Stimulated activated CD4-positive, alpha-beta T cell treated with anti-CD3 and anti-CD28 coated beads, Interleukin-4, amount 100 ng/mL, for 24 hours (primary cell): ENCODE measurements at regions not wholly inside any gene's neighbourhood (a gene's known extent, or its start where the extent isn't known, plus 50 kb on each side); places are given as distances from the start of the nearest gene placed in this dataset.

Source experiments
- DNase-seq: peaks from one replicate; pipeline ENCODE4 v3.0.0-alpha.2; 2020

DNA sequence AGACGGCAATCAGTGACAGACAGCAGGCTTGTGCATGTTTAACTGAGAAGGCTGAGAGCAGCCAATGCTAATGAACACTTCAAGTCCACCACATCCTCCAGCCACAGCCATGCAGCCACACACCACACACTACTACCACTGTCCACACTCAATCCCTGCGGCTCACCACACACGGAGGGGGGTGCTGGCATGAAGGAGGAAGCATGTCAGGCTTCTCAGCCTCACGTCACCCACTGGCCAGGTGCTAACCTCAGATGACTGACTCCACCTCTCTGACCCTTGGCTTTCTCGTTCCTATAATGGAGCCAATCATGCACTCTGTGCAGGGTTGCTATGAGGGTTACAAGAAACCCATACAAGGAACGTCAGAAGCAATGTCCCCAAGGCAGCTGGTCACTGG lies 165.4 kb upstream of the RNF32 start:
- DNase-seq = no peak

DNA sequence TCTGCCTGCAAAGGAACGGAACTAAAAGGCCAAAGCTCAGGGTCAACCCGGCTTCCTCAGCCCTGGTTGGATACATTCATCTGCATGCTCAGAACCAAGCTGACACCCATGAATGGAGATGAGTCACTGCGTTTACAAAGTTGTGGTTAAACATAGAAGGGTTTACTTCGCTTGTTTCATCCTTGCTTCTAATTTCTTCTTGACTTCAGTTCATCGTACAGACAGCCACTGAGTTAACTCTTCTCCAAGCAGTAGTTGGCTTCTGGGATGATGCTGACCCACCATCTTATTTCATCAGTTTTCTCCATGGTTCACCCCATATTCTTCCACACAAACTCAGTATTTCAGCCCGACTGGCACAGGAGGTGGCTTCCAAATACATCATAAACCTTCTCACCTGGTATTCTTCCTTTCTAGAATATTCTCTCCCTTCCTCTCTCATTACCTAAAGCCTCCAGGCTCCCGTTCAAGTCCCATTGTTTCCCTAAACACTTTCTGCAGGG lies 166.3 kb upstream of the RNF32 start:
- no peak for DNase-seq

DNA sequence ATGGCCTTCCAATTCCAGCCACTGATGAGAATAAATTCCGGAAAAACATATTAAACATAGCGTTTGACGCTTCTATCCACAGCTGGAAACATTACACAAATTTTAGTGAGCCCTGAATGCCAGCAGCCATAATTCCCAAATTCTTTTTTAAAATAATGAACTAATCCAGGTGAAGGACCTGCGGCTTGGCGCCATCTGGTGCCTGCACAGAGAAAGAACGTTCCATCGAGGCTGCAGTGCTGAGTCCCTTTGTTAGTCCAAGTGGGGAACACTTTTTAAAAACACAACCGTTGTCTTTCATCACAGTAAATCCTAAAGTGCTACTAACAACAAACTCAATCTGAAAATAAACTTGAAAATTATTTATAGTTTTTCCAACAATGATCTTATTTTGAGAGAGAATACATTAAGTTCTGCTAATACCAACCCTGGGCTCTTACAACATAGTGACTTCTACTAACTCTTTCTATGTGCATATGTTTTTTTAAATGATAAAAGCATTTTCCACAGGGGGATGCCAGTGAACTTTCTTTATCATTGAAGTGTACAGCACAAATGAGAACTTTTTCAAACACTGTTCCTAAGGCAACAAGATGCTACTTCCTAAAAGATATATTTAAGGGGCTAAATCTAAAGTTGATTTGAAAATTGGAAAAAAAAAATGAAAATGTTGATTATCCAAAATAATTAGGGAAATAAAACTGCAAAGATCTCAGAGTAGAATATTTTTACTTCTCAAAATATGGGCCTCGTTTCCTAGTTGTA lies 166.9 kb upstream of the RNF32 start:
- peak; percentile 10 for DNase-seq

DNA sequence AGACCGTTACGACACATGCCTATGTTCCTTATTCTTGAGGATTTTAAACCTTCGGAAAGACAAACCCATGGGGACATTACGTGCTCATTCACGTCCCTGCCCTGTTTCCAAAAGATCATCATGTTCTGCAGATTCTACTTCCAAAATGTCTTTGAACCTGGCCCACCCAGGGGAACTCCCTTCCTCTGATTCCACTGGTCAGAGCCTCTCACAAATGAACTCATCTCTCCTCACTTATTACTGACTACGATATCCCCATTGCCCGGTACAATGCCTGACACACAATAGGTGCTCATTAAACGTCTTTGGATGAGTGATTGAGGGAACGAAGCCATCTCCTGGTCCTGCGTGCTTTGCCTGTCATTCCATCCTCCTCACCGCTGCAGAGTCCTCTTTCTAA lies 168.3 kb upstream of the RNF32 start:
- DNase-seq = no peak

DNA sequence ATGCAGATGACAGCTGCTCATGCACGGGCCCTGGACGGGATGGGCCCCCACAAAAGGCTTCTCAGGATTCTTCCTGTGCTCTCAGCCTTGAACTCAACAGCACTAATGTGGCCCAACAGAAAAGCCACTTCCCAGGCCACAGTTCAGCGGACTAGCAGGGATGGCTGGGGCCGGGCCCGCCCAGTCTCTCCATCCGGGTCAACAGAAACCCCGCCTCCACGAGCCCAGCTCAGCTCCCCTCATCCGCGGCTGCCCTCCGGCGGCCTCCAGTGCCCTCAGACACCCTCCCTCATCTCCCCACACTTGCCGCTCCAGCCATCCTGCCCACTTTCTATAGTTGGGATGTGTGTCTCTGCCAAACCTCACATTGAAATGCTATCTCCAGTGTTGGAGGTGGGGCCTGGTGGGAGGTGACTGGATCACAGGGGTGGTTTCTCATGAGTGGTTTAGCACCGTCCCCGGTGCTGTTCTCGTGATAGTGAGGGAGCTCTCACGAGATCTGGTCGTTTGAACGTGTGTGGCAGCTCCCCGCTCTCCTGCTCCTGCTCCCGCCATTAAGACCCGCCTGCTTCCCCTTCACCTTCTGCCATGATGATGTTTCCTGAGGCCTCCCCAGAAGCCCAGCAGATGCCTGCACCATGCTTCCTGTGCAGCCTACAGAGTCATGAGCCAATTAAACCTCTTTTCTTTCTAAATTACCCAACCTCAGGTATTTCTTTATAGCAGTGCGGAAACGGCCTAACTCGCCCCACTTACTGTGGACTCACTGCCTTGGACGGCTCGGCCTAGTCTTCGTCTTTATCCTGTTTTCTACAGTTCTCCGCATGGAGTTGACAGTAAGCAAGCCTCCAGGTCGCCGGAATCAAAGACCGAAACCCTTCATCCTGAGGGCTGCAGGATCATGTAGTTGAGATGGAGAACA lies 169.9 kb upstream of the RNF32 start:
- no peak for DNase-seq

DNA sequence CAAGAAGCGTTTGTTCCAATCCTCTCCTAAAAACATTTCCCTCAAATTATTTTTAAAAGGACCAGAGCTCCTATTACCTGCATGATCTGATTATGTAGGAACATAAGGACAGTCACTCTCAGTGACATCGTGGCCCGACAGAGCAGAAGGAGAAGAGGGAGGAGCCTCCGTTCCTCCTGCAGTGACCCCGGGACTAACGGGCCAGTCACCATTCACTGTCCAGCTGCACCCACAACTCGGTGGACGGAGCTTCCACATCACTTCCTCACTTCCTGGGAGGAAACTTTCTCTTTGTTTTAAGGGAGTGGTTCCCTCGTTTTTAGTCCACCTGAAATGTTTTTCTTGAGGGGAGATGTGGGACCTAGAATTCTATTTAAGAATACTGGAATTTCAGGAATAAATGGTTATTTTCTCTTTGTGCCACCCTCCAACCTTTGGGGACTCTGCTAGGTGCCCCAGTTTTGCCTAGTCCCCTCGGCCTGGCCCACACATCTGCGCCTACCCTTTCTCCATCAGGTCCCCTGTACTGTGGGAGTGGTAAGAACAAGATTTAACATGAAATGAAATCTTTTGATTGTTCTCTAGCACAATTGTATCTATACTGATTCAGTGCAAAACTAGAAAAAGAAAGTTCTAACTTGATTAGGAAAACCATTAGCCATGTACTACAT lies 173.5 kb upstream of the RNF32 start:
- no peak for DNase-seq

DNA sequence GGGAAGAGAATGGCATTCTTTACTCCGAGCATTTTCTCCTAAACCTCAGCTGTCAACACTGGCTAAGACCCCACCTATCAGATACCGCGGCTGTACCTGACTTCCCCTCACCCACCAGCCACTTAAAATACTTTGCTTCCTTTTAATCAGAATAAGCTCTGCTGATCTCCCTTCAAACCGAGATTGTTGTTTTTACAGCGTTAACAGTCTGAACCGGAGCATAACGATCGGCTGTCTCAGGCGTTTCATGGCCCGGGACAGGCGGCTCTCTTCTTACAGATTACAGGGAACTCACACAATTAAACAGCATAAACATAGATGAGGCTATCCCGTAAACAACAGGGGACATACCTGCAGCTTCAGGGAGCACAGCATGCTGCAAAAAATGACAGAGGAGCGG lies 174.3 kb upstream of the RNF32 start:
- DNase-seq = no peak

DNA sequence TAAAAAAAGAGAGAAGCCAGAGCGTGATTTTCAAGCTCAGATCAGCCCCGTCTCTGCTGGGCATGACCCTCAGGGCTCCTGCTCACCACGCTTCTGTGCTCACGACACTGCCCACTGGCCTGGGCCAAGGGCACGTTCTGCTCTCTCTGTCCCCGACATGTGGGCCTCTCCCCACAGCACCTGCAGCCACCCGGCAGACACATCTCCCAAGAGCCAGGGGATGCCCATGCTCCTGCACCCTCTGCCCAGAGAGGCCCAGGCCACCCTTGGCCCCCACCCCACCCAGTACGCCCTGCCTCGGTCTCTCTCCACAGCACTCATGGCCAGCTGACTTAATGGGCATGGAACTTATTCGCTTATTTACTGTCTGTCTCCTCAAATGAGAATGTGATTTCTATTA lies 175.4 kb upstream of the RNF32 start:
- no peak for DNase-seq

DNA sequence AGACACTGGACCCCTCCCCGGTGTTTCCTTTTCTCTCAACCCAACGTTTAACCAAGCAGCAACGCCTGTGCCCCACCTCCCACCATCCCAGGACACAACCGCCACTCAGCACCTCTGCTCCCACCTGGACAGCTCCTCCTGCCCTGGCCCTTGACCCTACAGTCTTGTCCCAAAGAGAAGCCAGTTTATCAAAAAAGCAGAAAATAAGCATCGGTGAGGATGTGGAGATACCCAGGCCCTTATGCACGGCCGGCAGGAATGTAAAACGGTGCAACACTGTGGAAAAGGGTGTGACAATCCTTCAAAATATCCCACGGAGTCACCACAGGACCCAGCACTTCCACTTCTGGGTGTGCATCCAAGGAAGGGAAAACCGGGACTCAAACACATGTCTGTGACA lies 176.2 kb upstream of the RNF32 start:
- no peak for DNase-seq

DNA sequence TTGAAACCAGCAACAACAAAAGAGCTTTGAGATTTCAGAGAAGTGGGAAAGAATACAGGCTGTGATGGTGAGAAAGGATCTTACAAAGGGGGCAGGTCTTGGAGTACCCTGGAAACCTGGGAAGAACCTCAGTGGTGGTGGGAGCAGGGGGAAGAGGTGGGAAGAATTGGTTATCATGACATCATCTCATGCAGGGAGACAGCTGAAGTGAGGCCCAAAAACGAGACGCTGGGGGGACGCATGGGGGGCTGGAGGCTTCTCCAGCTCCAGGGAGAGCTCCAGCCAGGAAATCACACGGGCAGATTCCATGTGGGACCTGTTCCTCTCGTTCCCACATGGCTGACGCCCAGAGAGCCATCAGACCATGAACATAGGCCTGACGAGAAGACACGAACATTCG lies 177.3 kb upstream of the RNF32 start:
- no peak for DNase-seq

DNA sequence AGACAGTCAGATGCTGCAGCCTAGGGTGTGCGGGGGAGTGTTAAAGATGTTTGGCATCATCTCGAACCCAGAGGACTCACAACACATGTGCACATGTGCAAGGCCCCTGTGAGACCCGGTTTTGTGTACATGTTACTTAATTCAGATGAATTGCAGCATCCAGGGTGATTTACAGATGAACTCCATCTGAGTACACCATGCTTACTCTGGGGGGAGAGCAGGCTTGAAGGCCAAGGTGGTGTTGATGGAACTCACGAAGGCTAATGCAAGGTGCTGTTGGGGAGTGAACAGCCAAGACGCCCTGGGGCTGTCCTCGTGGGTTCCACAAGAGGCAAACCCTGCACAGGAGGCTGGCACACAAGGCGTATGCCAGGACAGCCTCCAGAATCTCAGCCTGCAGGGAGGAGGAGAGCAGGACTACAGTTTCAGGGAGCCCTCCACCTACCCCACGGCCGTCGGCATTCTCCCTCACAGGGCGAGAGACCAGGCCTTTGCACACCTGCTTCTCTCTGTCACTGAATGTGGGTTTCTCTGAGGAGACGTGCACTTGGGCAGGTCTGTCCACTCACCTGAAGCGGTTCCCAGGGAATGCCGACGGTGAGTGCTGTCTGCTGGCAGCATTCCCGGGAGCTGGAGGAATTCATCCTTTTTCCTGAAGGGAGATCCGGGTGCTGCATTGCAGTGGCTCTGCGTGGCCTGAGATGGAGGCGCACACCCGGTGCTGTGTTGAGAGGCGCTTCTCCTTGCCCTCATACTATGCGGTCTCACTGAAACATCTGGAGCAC lies 178.5 kb upstream of the RNF32 start:
- no peak for DNase-seq

DNA sequence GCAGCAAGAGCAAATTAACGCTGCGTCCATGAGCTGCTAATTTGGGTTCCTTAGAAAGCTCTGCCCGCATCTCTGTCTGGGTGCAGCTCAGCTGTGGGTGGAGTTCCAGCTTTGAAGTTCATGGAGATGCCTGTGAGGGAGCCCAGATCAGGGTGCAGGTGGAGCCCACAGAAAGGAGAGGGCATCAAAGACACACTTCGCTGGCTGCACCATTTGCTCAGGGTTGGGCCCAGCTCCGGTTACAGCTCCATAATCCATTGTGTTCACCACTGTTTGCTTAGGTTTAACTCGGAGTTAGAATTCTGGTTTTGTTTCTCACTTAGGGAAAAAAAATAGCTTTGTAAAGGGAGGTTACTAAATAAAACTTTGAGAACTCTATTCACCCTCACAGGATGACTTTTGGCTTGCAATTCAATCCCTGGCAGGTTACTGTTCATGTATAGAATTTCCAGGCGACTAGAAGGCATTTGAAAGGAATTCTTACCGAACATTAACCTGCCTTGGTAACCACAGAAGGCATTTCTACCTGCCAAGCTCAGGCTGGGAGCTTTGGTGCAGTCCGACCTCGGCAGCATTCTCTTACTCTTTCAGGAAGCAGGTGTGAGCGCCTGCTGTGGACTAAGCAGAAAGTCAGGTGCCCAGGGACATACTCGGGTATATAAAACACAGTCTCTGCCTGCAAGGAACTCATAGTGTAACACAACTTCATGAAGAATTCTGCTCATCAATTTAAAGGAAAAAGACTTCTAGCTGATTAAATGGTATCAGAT lies 179.5 kb upstream of the RNF32 start:
- no peak for DNase-seq

DNA sequence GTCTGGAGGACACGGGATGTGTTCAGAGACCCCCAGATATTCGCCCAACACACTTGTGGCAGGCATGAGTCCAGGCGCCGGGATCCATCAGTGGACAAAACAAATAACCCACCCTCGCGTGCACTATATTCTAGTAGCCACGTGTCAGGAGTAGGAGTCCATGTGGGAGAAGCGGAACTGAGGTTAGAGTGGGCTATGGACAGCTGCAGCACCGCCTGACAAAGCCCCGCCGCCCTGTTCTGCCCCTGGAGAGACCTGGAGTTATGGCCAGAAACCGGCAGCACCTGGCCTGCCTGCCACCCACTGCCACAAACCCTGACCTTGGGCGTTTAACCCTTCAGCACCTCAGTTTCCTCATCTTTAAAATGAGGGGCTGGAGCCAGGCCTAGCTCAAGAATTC lies 181.0 kb upstream of the RNF32 start:
- DNase-seq = no peak

DNA sequence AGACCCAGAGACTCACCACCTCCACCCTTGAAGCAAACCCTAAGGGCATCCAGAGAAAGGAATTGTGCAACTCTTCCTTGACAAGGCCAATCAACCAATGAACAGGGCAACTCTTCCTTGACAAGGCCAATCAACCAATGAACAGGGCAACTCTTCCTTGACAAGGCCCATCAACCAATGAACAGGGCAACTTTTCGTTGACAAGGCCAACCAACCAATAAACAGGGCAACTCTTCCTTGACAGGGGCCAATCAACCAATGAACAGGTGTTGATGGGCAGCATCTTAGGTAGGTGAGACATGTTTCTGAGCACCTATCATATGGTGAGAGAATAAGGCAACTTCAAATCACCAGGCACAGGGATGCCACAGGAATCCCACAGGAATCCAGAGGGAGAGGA lies 181.5 kb upstream of the RNF32 start:
- no peak for DNase-seq

DNA sequence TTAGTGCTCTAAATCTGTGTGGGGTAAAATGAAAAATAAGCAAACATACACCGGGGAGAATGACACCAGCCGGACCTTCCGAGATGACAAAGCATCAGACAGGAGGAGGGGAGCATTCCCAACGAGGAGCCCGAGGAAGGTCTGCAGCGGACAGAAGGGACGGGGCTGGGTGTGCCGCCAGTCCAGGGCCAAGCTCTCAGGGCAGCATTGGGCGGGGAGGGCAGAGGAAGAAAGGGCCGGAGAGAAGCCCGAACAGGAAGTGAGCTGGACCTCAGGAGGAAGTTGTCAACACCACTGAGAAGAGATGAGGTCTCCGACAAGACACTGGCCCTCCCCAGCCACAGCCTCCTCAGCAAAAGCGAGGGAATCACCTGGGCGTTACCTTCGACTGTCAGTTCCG lies 182.6 kb upstream of the RNF32 start:
- DNase-seq = no peak

DNA sequence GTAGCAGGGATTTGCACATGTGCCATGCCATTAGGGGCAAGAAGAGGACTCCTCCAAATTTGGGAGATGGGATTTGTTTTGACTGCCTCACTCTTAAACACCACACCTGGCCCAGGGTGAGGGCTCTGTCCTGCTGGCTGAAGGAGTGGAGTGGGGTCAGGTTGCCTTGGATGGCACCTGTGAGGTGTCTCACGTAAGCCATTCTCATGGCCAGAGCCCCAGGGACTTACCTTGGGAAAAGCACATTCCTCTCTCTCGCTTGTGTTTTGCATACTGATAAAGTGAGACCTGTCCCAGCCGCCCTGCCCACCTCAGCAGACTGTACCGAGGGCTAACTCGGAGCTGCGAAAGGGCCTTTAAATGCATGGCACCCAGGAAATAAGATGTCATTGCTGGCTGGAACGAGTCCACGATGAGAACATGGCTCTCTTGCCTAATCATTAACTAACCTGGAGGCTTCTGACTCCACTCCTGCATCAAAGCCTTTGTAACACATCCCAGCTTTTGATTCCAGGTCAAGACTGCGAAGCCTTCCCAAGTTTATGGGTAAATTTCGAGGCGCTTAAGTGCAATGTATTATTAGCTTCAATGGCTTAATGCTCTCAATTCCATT lies 184.0 kb upstream of the RNF32 start:
- DNase-seq = no peak

DNA sequence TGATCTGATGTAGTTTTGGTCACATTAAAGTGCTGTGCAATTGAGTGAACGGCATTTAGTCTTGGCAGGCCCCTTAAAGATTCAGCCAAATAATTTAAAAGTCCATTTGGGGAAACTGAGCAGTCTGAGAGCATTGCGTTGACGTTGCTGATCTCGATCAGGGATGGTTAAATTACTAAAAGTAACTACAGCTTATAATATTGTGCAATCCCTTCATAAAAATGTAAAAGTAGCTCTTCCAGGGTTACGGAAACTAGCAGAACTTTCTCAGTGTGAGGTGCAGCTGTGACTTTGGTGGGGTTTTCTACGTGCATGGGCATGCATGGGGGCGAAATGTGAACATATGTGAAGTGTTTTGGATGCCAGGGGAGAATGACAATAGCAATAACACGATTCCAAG lies 184.5 kb upstream of the RNF32 start:
- no peak for DNase-seq

DNA sequence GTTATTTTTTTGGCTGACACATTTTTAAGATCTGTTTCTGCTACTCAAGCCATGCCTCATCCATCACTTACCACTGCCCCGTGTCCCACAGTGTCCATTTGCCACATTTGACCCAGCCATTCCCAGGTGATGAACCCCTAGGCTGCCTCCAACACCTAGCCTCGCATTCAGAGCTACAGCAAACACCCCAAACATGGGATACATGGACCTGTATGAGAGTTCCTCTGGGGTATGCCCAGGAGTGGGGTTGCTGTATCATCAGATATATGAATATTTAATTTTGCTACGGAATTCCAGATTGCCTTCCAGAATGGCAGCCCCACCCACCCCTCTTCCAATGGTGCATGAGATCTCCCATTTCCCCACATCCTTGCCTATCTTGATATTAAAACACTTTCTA lies 190.1 kb upstream of the RNF32 start:
- no peak for DNase-seq

DNA sequence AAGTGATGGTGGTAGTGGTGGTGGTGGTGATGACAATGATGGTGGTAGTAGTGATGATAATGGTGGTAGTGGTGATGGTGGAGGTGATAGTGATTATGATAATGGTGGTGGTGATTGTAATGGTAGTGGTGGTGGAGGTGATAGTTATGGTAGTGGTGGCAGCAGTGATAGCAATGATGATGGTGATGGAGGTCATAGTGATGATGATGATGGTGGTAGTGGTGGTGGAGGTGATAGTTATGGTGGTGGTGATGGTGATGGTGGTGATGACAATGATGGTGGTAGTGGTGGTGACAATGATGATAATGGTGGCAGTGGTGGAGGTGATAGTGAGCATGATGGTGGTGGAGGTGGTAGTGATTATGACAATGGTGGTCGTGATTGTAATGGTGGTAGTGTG lies 191.7 kb upstream of the RNF32 start:
- no peak for DNase-seq

DNA sequence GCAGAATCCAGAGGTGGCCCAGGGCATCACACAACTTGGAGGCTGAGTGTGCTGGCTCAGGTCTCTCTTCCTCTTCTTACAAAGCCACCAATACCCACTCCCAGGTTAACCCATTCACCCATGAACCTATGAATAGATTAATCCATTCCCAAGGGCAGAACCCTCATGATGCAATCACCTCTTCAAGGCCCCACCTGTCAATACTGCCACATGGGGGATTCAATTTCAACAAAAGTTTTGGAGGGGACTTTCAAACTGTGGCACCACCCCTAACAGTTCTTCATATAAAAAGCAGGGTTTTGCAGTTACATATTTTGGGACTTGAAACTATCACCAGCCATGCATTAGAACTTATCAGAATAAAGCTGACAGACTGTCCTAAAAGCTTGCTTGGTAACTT lies 193.6 kb upstream of the RNF32 start:
- no peak for DNase-seq

DNA sequence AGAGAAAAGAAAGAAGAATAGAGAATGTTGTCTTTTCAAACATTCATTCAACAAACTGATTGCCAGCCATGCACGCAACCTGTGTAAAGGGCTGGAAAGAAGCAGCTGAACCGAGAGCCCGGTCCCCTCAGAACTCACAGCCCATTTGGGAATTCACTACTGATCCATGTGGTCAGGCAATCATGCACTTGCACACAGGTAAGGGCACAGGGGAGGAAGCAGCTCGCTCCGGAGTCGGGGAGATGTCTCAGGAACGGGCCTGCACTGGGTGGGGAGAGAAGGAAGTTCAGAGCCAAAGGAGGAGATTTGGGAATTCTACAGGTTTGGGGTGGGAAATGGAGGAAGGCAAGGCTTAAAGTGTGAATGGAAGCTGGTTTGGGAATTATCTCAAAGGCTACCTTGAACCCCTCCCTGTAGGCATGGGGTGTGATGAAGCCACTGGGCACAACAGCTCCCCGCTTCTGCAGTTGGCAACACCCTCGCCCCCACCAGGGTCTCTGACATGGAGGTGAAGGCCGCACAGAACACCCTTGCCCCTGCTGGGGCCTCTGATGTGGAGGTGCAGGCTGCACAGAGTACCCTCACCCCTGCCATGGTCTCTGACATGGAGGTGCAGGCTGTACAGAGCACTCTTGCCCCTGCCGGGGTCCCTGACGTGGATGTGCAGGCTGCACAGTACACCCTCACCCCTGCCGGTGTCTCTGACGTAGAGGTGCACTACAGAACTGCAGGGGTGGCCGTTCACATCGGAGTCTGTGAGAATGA lies 194.4 kb upstream of the RNF32 start:
- DNase-seq = no peak
